Osteoblast (primary cell): ENCODE measurements at regions not wholly inside any gene's neighbourhood (a gene's known extent, or its start where the extent isn't known, plus 50 kb on each side); places are given as distances from the start of the nearest gene placed in this dataset.

Experiments used
- DNase-seq: peaks from one replicate; pipeline ENCODE4 v3.0.0; 2011; ENCODE audit warnings: low spot score, mixed read lengths; ENCODE audit not compliant: insufficient read length; ENCODE audit errors: missing footprints
- H2AFZ ChIP-seq: 2 replicates; pipeline ENCODE4 v1.6.0; 2011; ENCODE audit warnings: mild to moderate bottlenecking, low read length
- H3K27ac ChIP-seq: 2 replicates; pipeline ENCODE4 v1.5.1; 2011; ENCODE audit warnings: mild to moderate bottlenecking, low read depth, low read length, moderate library complexity
- H3K27me3 ChIP-seq: 2 replicates; pipeline ENCODE4 v1.6.0; 2012; ENCODE audit warnings: mild to moderate bottlenecking, control low read depth, inconsistent platforms, low read length, moderate library complexity; ENCODE audit not compliant: insufficient read depth
- H3K36me3 ChIP-seq: 2 replicates; pipeline ENCODE4 v1.5.1; 2011; ENCODE audit warnings: mild to moderate bottlenecking, low read length, control low read depth, moderate library complexity; ENCODE audit not compliant: insufficient read depth
- H3K4me1 ChIP-seq: 2 replicates; pipeline ENCODE4 v1.5.1; 2011; ENCODE audit warnings: mild to moderate bottlenecking, low read length, control low read depth, moderate library complexity; ENCODE audit not compliant: insufficient read depth
- H3K4me2 ChIP-seq: 2 replicates; pipeline ENCODE4 v1.6.0; 2011; ENCODE audit warnings: mild to moderate bottlenecking, low read length; ENCODE audit not compliant: insufficient read depth
- H3K4me3 ChIP-seq: fragments of 200-600 bp; sonication (generic); 3 replicates; pipeline ENCODE4 v1.5.1; 2012; ENCODE audit warnings: mild to moderate bottlenecking, low read length, inconsistent platforms; ENCODE audit not compliant: insufficient read depth
- H3K79me2 ChIP-seq: 2 replicates; pipeline ENCODE4 v1.6.0; 2012; ENCODE audit warnings: mild to moderate bottlenecking, low read length, control low read depth, inconsistent platforms; ENCODE audit not compliant: insufficient read depth
- H3K9me3 ChIP-seq: 2 replicates; pipeline ENCODE4 v1.5.1; 2011; ENCODE audit warnings: low read depth, low read length, control low read depth
- H4K20me1 ChIP-seq: 2 replicates; pipeline ENCODE4 v1.6.0; 2012; ENCODE audit warnings: mild to moderate bottlenecking, low read length, control low read depth; ENCODE audit not compliant: insufficient read depth
- CTCF ChIP-seq: IDR thresholded peaks from 2 replicates; pipeline ENCODE4 v1.5.1; 2011; ENCODE audit warnings: mild to moderate bottlenecking, low read depth, low read length, moderate library complexity; ENCODE audit errors: extremely low read depth

- H3K36me3 ChIP-seq = no peaks in the 10 kb centered on the region
- DNase-seq = no peak
Observed at GRCh38 chr1:232428036-232428645, 201.8 kb downstream of the SIPA1L2 start.

GRCh38 chr1:232426801-232427200, 203.1 kb downstream of the SIPA1L2 start:
- no peak for DNase-seq
- Histone ChIP-seq H3K36me3 (no peaks in the 10 kb centered on the region), H3K4me1 (peaks cover 23% of the 10 kb centered on the region), H3K27me3 (no peaks in the 10 kb centered on the region), H3K79me2 (no peaks in the 10 kb centered on the region), H2AFZ (no peak overlapping the region), H4K20me1 (no peaks in the 10 kb centered on the region), H3K4me3 (no peak overlapping the region), H3K27ac (no peak overlapping the region), H3K9me3 (no peaks in the 10 kb centered on the region), H3K4me2 (no peak overlapping the region)
- no peak for TF ChIP-seq CTCF

More at GRCh38 chr1:232428036-232428645, 201.8 kb downstream of the SIPA1L2 start:
- peaks cover 11% of the 10 kb centered on the region for H3K4me1 ChIP-seq
- no peaks in the 10 kb centered on the region for H3K79me2 ChIP-seq
- no peak overlapping the region for H3K4me2 ChIP-seq
- no peaks in the 10 kb centered on the region for H3K9me3 ChIP-seq
- no peaks in the 10 kb centered on the region for H4K20me1 ChIP-seq
- H3K27me3 ChIP-seq = no peaks in the 10 kb centered on the region
- no peak for TF ChIP-seq CTCF
- no peak overlapping the region for H2AFZ ChIP-seq
- no peak overlapping the region for H3K4me3 ChIP-seq
- H3K27ac ChIP-seq = no peak overlapping the region

- H2AFZ ChIP-seq = no peak overlapping the region
- no peaks in the 10 kb centered on the region for H3K79me2 ChIP-seq
- H3K4me1 ChIP-seq = peaks cover 23% of the 10 kb centered on the region
- no peaks in the 10 kb centered on the region for H3K27me3 ChIP-seq
- no peak overlapping the region for H3K27ac ChIP-seq
- H3K36me3 ChIP-seq = no peaks in the 10 kb centered on the region
- DNase-seq = no peak
- no peaks in the 10 kb centered on the region for H4K20me1 ChIP-seq
- H3K9me3 ChIP-seq = no peaks in the 10 kb centered on the region
- H3K4me3 ChIP-seq = no peak overlapping the region
- no peak for TF ChIP-seq CTCF
- no peak overlapping the region for H3K4me2 ChIP-seq
Observed at GRCh38 chr1:232425421-232425820, 204.5 kb downstream of the SIPA1L2 start.

GRCh38 chr1:232423591-232423990, 206.3 kb downstream of the SIPA1L2 start:
- H2AFZ ChIP-seq = no peak overlapping the region
- H3K36me3 ChIP-seq = no peaks in the 10 kb centered on the region
- no peaks in the 10 kb centered on the region for H3K9me3 ChIP-seq
- H3K27me3 ChIP-seq = no peaks in the 10 kb centered on the region
- peaks cover 14% of the 10 kb centered on the region for H3K4me1 ChIP-seq
- no peak for DNase-seq
- no peaks in the 10 kb centered on the region for H4K20me1 ChIP-seq
- no peak overlapping the region for H3K4me3 ChIP-seq
- no peak for TF ChIP-seq CTCF
- H3K27ac ChIP-seq = no peak overlapping the region
- H3K79me2 ChIP-seq = no peaks in the 10 kb centered on the region
- H3K4me2 ChIP-seq = no peak overlapping the region
